GM18858 (cell line): ENCODE measurements at regions not wholly inside any gene's neighbourhood (a gene's known extent, or its start where the extent isn't known, plus 50 kb on each side); places are given as distances from the start of the nearest gene placed in this dataset.

ENCODE experiments used
- ATAC-seq: cut with Tn5 transposase; IDR thresholded peaks from one replicate; pipeline ENCODE4 v1.9.1; 2021; ENCODE audit not compliant: unreplicated experiment

- ATAC-seq, result no peak
Observed at GRCh38 chr12:63266988-63267387, 116.0 kb upstream of the AVPR1A start.

GRCh38 chr12:63264629-63265028, 113.6 kb upstream of the AVPR1A start:
- no peak for ATAC-seq

DNA sequence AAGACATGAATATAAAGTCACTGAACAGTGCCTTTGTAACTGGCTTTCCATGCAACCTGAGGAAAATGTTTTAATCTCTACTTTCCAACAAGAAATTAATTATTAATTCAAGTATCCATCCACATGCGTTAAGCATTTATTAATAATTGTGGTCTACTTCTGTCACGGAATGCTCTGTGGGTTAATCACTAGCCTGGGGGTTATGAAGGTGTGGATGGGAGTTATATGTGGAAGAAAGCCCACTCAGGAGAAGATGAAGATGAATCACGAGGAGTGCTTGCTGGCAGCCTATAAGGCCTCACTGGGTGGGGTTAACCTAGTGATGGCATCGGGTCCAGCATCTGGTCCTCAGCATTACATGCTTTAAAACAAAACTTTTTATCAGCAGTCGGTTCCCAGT, 99.5 kb upstream of the AVPR1A start:
- ATAC-seq, result no peak

DNA sequence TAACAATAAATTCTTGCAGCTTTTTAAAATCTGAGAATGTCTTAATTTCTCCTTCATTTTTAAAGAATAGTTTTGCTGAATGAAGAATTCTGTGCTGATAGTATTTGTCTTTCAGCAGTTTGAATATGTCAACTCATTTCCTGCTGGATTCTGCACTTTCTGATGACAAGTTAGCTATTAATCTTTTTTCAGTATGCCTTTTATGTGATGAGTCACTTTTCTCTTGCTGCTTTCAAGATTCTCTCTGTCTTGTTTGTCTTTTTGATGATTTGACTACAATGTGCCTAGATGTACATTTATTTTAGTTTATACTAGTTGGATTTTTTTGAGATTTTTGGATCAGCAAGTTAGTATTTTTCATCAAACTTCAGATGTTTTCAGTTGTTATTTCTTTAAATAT, 87.9 kb upstream of the AVPR1A start:
- no peak for ATAC-seq

- no peak for ATAC-seq
Observed at GRCh38 chr12:63232896-63233295, 81.9 kb upstream of the AVPR1A start.

GRCh38 chr12:63228853-63229252, 77.9 kb upstream of the AVPR1A start:
- no peak for ATAC-seq

GRCh38 chr12:63226792-63227463, 75.9 kb upstream of the AVPR1A start:
- ATAC-seq, result no peak

- ATAC-seq, result no peak
Observed at GRCh38 chr12:63224396-63224795, 73.4 kb upstream of the AVPR1A start.

DNA sequence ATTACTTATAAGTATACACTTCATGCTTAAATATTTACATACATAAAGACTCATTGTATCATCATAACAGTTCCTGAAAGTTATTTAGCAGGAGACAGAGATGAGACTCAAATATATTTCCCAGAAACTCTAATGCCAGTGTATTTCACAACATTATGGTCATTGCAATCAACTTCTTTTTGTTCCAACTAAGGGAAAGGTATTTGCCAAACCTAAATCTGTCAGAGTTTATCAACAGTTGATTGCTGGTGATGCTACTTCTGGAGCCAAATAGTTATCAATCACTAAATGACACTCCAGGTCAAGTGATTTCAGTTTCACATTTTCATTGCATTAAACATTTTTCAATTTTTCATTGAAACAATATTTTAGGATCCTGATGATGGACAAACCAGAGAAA, 72.1 kb upstream of the AVPR1A start:
- ATAC-seq, result no peak

DNA sequence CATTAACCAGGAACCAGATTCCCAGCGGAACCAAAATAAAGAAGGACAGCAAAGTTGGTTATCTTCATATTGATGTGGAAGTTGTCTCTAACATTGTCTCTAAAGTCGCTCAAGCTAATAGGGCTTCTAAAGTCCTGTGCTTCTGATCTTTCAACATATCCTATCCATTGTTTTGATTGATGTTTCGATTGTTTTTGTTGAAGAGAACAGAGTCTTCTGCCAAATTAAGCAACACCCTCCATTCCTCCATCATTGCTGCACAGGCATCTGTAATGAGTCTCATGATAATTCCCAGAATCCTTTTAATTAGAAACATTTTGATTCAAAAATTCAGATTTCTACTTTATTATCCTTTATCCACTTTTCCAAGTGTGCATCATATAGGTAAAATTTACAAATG, 71.6 kb upstream of the AVPR1A start:
- no peak for ATAC-seq

DNA sequence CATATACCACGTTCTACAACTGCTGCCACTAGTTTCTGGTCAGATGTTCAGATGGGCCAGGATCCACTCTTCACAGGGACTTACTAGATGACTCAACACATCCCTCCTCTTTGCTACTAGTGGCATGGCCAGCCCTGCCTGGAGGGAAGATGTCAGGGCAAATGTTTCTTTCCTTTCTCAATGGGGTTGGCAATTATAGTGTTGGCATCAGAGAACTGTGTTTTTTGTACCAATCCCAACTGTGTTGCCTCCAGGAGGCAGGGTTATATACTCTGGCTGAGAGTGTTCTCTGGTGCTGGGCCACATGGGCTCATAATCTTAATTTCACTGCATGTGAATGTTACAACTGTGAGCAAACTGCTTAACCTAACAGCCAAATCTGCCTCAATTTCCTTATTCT, 69.9 kb upstream of the AVPR1A start:
- ATAC-seq, result no peak

DNA sequence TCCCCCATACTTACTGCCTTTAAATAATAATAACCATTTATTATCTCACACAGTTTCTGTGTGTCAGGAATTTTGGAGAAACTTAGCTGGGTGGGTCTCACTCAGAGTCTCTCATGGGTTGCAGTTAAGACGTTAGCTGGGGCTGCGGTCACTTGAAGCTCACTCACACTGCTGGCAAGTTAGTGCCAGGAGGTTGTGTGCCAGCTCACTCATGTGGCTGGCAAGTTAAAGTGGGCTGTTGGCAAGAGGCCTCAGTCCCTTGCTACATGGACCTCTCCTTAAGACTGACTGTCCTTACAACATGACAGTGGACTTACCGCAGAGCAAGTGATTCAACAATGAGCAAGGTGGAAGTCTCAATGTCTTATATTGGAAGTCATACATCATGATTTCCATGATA, 61.3 kb upstream of the AVPR1A start:
- ATAC-seq, result no peak

DNA sequence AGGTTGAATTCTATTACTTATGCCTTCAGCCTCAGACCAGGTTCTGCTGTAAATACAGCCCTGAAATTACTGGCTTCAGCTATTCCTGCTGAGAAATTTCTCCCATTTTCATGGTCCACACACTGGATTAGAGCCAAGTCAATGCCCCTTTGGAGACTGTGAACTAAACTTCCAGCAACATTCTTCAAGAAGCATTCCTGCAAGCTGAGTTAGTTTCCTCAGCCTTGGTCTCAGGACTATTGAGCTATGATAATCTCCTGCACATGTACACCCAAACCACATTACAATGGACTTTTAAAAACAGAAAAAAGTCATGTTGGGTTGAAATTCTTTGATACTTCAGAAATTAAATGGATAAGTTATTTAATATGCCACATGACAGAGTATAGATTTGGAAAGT, 58.0 kb upstream of the AVPR1A start:
- ATAC-seq, result no peak

DNA sequence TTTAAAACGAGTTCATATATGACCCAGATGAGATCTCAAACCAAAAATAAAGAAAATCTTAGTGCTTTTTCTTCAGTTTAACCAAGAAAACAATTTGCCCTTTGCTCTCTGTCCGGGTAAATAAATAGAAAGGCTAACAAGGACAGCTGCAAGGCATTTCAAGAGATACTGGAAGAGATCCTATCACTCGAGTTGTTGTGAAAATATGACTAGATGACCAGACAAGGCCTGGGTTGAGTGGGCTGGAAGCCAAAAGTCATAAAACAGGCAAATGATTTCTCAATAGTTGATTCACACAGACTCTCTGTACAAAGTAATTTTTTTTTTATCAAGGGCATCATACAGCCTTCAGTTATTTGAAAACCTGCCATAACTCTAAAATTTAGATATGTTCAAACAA, 55.9 kb upstream of the AVPR1A start:
- ATAC-seq, result no peak

- no peak for ATAC-seq
Observed at GRCh38 chr12:63206494-63206893, 55.5 kb upstream of the AVPR1A start.
